ENCODE measurements at regions not wholly inside any gene's neighbourhood (a gene's known extent, or its start where the extent isn't known, plus 50 kb on each side); places are given as distances from the start of the nearest gene placed in this dataset.

DNA sequence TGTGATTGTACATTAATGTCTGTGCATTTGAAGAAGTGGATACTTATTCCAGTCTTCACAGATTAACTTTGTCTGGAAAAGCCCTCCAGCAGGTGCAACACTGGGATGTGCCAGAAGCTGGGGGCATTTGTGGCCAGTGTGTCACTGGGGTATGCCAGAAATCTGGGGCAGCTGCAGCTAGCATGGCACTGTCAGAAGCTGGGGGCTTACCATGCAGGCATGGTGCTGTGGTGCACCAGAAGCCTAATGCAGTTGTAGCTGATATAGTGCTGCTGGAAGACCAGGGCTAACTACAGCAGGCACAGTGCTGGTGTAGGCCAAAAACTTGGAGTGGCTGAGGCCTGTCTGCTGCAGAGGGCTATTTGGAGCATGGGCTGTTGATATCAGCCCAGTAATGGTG, 270.1 kb downstream of the STK31 start:
- POLR2A ChIA-PET: no interaction called here
- DNase-seq (ENCODE audit: unreplicated experiment): no peak
- no TSS peak for BruUV-seq (replicated peaks)
- Mint-ChIP-seq H3K4me3 (ENCODE audit: unreplicated experiment) (no peak overlapping the region), H3K9me3 (ENCODE audit: unreplicated experiment) (peaks cover 8% of the 10 kb centered on the region), H3K4me1 (ENCODE audit: insufficient read depth, unreplicated experiment) (no peaks in the 10 kb centered on the region), H3K27me3 (ENCODE audit: insufficient read depth, unreplicated experiment) (no peaks in the 10 kb centered on the region), H3K36me3 (ENCODE audit: insufficient read depth, unreplicated experiment) (no peaks in the 10 kb centered on the region), H3K27ac (ENCODE audit: low read depth, unreplicated experiment) (no peak overlapping the region)
- CTCF ChIA-PET: interaction anchor here (1.0 kb wide), 1 partner anchor 41 kb away, joined by 4 read pairs; no protein-coding TSS in a partner anchor
- TF ChIP-seq, protein P1, sequence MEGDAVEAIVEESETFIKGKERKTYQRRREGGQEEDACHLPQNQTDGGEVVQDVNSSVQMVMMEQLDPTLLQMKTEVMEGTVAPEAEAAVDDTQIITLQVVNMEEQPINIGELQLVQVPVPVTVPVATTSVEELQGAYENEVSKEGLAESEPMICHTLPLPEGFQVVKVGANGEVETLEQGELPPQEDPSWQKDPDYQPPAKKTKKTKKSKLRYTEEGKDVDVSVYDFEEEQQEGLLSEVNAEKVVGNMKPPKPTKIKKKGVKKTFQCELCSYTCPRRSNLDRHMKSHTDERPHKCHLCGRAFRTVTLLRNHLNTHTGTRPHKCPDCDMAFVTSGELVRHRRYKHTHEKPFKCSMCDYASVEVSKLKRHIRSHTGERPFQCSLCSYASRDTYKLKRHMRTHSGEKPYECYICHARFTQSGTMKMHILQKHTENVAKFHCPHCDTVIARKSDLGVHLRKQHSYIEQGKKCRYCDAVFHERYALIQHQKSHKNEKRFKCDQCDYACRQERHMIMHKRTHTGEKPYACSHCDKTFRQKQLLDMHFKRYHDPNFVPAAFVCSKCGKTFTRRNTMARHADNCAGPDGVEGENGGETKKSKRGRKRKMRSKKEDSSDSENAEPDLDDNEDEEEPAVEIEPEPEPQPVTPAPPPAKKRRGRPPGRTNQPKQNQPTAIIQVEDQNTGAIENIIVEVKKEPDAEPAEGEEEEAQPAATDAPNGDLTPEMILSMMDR (IDR thresholded peaks at IDR 0.05; ENCODE audit: unreplicated experiment): no peak
- intact Hi-C loops (cut with micrococcal nuclease): no loop called here

DNA sequence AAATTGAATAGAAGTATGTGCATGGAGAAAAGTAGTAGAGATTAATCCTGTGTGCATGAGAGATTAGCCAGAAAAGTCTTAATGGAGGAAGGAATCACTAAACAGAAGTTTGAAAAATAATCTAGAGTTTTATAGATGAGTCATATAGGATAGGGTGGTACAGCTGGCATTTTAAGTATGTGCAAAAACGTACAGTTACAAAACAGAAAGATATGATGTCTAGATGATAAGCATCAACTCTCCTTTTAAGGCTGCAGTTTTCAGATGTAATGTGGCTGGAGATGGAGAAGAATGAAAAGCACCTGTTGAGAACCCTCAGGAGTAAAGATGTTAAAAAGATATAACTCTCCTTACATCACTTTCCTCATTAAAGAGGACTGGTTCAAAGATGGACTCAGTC, 271.3 kb downstream of the STK31 start:
- BruUV-seq (replicated peaks): no TSS peak
- CTCF ChIA-PET: no interaction called here
- no peak overlapping the region for H3K27ac Mint-ChIP-seq (ENCODE audit: low read depth, unreplicated experiment)
- no peak overlapping the region for H3K4me3 Mint-ChIP-seq (ENCODE audit: unreplicated experiment)
- intact Hi-C loops (cut with micrococcal nuclease): no loop called here
- POLR2A ChIA-PET: no interaction called here
- H3K27me3 Mint-ChIP-seq (ENCODE audit: insufficient read depth, unreplicated experiment): no peaks in the 10 kb centered on the region
- H3K4me1 Mint-ChIP-seq (ENCODE audit: insufficient read depth, unreplicated experiment): no peaks in the 10 kb centered on the region
- H3K36me3 Mint-ChIP-seq (ENCODE audit: insufficient read depth, unreplicated experiment): no peaks in the 10 kb centered on the region
- TF ChIP-seq, protein P1 (IDR thresholded peaks at IDR 0.05; ENCODE audit: unreplicated experiment): no peak
- H3K9me3 Mint-ChIP-seq (ENCODE audit: unreplicated experiment): peaks cover 8% of the 10 kb centered on the region
- no peak for DNase-seq (ENCODE audit: unreplicated experiment)

DNA sequence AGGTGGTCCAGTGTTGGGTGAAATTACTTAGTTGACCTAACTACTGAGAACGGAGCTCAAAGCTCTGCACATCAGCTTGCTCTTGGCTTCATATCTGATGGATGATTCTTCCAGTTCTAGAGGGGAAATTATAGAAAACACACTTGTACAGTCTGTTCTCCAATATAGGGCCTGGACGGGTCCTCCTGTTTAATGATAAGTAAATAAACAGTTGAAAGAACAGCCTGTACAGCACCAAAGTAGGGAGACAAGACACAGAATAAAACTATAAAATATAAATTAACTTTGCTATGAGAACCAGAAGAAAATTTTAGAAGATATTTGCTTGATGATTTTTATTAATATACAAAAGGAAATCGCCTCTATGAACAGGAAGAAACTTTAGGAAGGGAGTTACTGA, 271.7 kb downstream of the STK31 start:
- DNase-seq (ENCODE audit: unreplicated experiment): no peak
- ChIA-PET CTCF (interaction anchor here (0.6 kb wide), 1 partner anchor 831 kb away, joined by 4 read pairs; no protein-coding TSS in a partner anchor), POLR2A (no interaction called here)
- H3K27ac Mint-ChIP-seq (ENCODE audit: low read depth, unreplicated experiment): no peak overlapping the region
- no peaks in the 10 kb centered on the region for H3K27me3 Mint-ChIP-seq (ENCODE audit: insufficient read depth, unreplicated experiment)
- H3K36me3 Mint-ChIP-seq (ENCODE audit: insufficient read depth, unreplicated experiment): no peaks in the 10 kb centered on the region
- peaks cover 8% of the 10 kb centered on the region for H3K9me3 Mint-ChIP-seq (ENCODE audit: unreplicated experiment)
- H3K4me3 Mint-ChIP-seq (ENCODE audit: unreplicated experiment): no peak overlapping the region
- intact Hi-C loops (cut with micrococcal nuclease): no loop called here
- H3K4me1 Mint-ChIP-seq (ENCODE audit: insufficient read depth, unreplicated experiment): no peaks in the 10 kb centered on the region
- no TSS peak for BruUV-seq (replicated peaks)
- TF ChIP-seq, protein P1 (IDR thresholded peaks at IDR 0.05; ENCODE audit: unreplicated experiment): no peak

DNA sequence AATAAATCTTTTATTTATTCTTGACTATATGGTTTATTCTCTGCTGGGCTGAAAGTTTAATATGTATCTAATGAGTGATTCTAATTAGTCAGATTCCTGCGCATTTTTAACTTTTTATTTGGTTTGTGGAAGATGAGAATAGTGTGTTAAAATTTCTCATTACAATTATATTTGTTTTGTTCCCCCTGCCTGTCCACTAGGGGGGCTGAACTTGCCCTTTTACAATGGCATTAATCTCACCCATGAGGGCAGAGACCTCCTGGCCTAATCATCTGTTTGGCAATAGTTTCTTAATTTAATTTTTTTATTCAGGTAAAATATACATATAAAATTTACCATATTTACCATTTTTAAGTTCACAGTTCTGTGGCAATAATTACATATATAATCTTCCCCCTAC, 278.5 kb upstream of the NPY start:
- CTCF ChIA-PET: no interaction called here
- BruUV-seq (replicated peaks): no TSS peak
- intact Hi-C loops (cut with micrococcal nuclease): no loop called here
- POLR2A ChIA-PET: no interaction called here
- Mint-ChIP-seq H3K27me3 (ENCODE audit: insufficient read depth, unreplicated experiment) (no peaks in the 10 kb centered on the region), H3K9me3 (ENCODE audit: unreplicated experiment) (peaks cover 7% of the 10 kb centered on the region), H3K36me3 (ENCODE audit: insufficient read depth, unreplicated experiment) (no peaks in the 10 kb centered on the region), H3K27ac (ENCODE audit: low read depth, unreplicated experiment) (no peak overlapping the region), H3K4me3 (ENCODE audit: unreplicated experiment) (no peak overlapping the region), H3K4me1 (ENCODE audit: insufficient read depth, unreplicated experiment) (no peaks in the 10 kb centered on the region)
- DNase-seq (ENCODE audit: unreplicated experiment): no peak
- TF ChIP-seq, protein P1 (IDR thresholded peaks at IDR 0.05; ENCODE audit: unreplicated experiment): no peak
